CD4-positive, alpha-beta T cell (primary cell): ENCODE measurements at regions not wholly inside any gene's neighbourhood (a gene's known extent, or its start where the extent isn't known, plus 50 kb on each side); places are given as distances from the start of the nearest gene placed in this dataset.

Experiments used
- ATAC-seq: fragments of 200-7000 bp; cut with Tn5 transposase; one replicate; pipeline ENCODE4 v1.10.0; 2022; ENCODE audit warnings: mild to moderate bottlenecking; ENCODE audit not compliant: poor library complexity
- CTCF ChIA-PET: fragments of 350-600 bp; sonication (Branson Sonifier 250); formaldehyde crosslinking; loops from one replicate; lab custom pipeline; 2021; ENCODE audit warnings: antibody characterized with exemption, inconsistent platforms; lab: Charles Lee
- POLR2A ChIA-PET: fragments of 350-600 bp; sonication (Branson Sonifier 250); formaldehyde crosslinking; loops from one replicate; lab custom pipeline; 2021; ENCODE audit warnings: antibody characterized with exemption, inconsistent platforms; lab: Charles Lee
- DNase-seq, 14 experiments: peaks; one replicate each; pipeline ENCODE4 v3.0.0-alpha.2; 2013 to 2020; ENCODE audit warnings: mixed read lengths in 2 of 14
- H3K27ac ChIP-seq, 2 donors: one replicate each; pipeline versions ENCODE4 v1.5.1 to v1.7.0; 2013; ENCODE audit warnings: low read length in 2 of 2, low read depth in 1 of 2, mild to moderate bottlenecking in 1 of 2
- H3K27me3 ChIP-seq, 2 experiments: 1 replicate in 1 of 2; 2 replicates in 1 of 2; pipeline versions ENCODE4 v1.6.1 to v1.7.0; 2013; ENCODE audit warnings: low read length in 2 of 2, control low read depth in 1 of 2, mild to moderate bottlenecking in 1 of 2, moderate library complexity in 1 of 2; ENCODE audit not compliant: insufficient read depth in 2 of 2, control insufficient read depth in 1 of 2
- H3K36me3 ChIP-seq: one replicate; pipeline ENCODE4 v1.6.1; 2013; ENCODE audit warnings: low read length, control low read depth; ENCODE audit not compliant: insufficient read depth
- H3K4me1 ChIP-seq: one replicate; pipeline ENCODE4 v1.6.1; 2013; ENCODE audit warnings: low read length, control low read depth; ENCODE audit not compliant: insufficient read depth
- H3K4me3 ChIP-seq: one replicate; pipeline ENCODE4 v1.5.1; 2013; ENCODE audit warnings: mild to moderate bottlenecking, low read length, moderate library complexity
- H3K9me3 ChIP-seq, 2 experiments: 1 replicate in 1 of 2; 2 replicates in 1 of 2; pipeline versions ENCODE4 v1.6.1 to v1.7.0; 2013; ENCODE audit warnings: low read length in 2 of 2, mild to moderate bottlenecking in 2 of 2, control low read depth in 1 of 2, moderate library complexity in 1 of 2; ENCODE audit not compliant: control insufficient read depth in 1 of 2, insufficient read depth in 1 of 2
- H3K27ac Mint-ChIP-seq: one replicate; pipeline ENCODE4 v1.8.0; 2020; ENCODE audit warnings: mixed read lengths
- H3K27me3 Mint-ChIP-seq: one replicate; pipeline ENCODE4 v1.8.0; 2021; ENCODE audit warnings: mixed read lengths
- H3K36me3 Mint-ChIP-seq: one replicate; pipeline ENCODE4 v1.8.0; 2021; ENCODE audit warnings: low read depth, mixed read lengths
- H3K4me1 Mint-ChIP-seq: one replicate; pipeline ENCODE4 v1.8.0; 2021; ENCODE audit warnings: low read depth, mixed read lengths
- H3K4me3 Mint-ChIP-seq: one replicate; pipeline ENCODE4 v1.8.0; 2020; ENCODE audit warnings: mild to moderate bottlenecking, mixed read lengths
- H3K9me3 Mint-ChIP-seq: one replicate; pipeline ENCODE4 v1.8.0; 2020; ENCODE audit warnings: mixed read lengths
- CTCF ChIP-seq: fragments of 200-600 bp; IDR thresholded peaks from one replicate; pipeline ENCODE4 v1.8.0; 2022; ENCODE audit warnings: antibody characterized with exemption, mild to moderate bottlenecking
- intact Hi-C, 2 experiments: fragments of 100-400 bp; cut with DNase I in 1 of 2; cut with micrococcal nuclease in 1 of 2; formaldehyde crosslinking; loops; one replicate each; pipeline versions ENCODE4 v1.15.1 to v1.9.0; 2023 to 2025; cut with DNase I, micrococcal nuclease

- ATAC-seq (no peak), DNase-seq (no peak)
- POLR2A ChIA-PET = no interaction called here
- H3K4me3 Mint-ChIP-seq = no peak overlapping the region
- CTCF ChIA-PET = no interaction called here
- no peak for TF ChIP-seq CTCF
- intact Hi-C loops = no loop called here
- H3K9me3 ChIP-seq = no peaks in the 10 kb centered on the region
- no peaks in the 10 kb centered on the region for H3K4me1 Mint-ChIP-seq
- no peak overlapping the region for H3K27ac Mint-ChIP-seq
- no peaks in the 10 kb centered on the region for H3K36me3 ChIP-seq
- H3K27me3 Mint-ChIP-seq = no peaks in the 10 kb centered on the region
- H3K36me3 Mint-ChIP-seq = no peaks in the 10 kb centered on the region
- peaks cover 3% of the 10 kb centered on the region for H3K9me3 Mint-ChIP-seq
- H3K4me3 ChIP-seq = no peak overlapping the region
- no peak overlapping the region for H3K27ac ChIP-seq
- no peaks in the 10 kb centered on the region for H3K27me3 ChIP-seq
- H3K4me1 ChIP-seq = no peaks in the 10 kb centered on the region
Measured at GRCh38 chr11:96708219-96708878, 318.5 kb downstream of the JRKL start.

- H3K36me3 ChIP-seq = no peaks in the 10 kb centered on the region
- peaks cover 0 to 4% of the 10 kb centered on the region in 2 experiments for H3K9me3 ChIP-seq
- H3K4me3 ChIP-seq = no peak overlapping the region
- H3K27ac ChIP-seq = no peak overlapping the region
- TF ChIP-seq CTCF = no peak
- no peaks in the 10 kb centered on the region for H3K27me3 ChIP-seq
- intact Hi-C loops = no loop called here
- no peaks in the 10 kb centered on the region for H3K4me1 ChIP-seq
- no peak overlapping the region for H3K4me3 Mint-ChIP-seq
- no peaks in the 10 kb centered on the region for H3K4me1 Mint-ChIP-seq
- no peak overlapping the region for H3K27ac Mint-ChIP-seq
- DNase-seq (no peak), ATAC-seq (no peak)
- H3K9me3 Mint-ChIP-seq = no peaks in the 10 kb centered on the region
- H3K36me3 Mint-ChIP-seq = no peaks in the 10 kb centered on the region
- CTCF ChIA-PET = no interaction called here
- no peaks in the 10 kb centered on the region for H3K27me3 Mint-ChIP-seq
- POLR2A ChIA-PET = no interaction called here
Measured at GRCh38 chr11:96713301-96713700, 323.5 kb downstream of the JRKL start.

- Histone ChIP-seq H3K4me1 (no peaks in the 10 kb centered on the region), H3K27ac (no peak overlapping the region), H3K4me3 (no peak overlapping the region), H3K27me3 (no peaks in the 10 kb centered on the region), H3K9me3 (peaks cover 0 to 4% of the 10 kb centered on the region in 2 experiments), H3K36me3 (no peaks in the 10 kb centered on the region)
- Mint-ChIP-seq H3K36me3 (no peaks in the 10 kb centered on the region), H3K27me3 (no peaks in the 10 kb centered on the region), H3K9me3 (no peaks in the 10 kb centered on the region), H3K4me1 (no peaks in the 10 kb centered on the region), H3K4me3 (no peak overlapping the region), H3K27ac (no peak overlapping the region)
- ChIA-PET POLR2A (no interaction called here), CTCF (no interaction called here)
- no peak for ATAC-seq
- no peak for TF ChIP-seq CTCF
- no peak for DNase-seq
- intact Hi-C loops = no loop called here
Measured at GRCh38 chr11:96714689-96715088, 324.9 kb downstream of the JRKL start.
